Body of pancreas (tissue), 4 donors: ENCODE measurements at regions not wholly inside any gene's neighbourhood (a gene's known extent, or its start where the extent isn't known, plus 50 kb on each side); places are given as distances from the start of the nearest gene placed in this dataset.
"Not testable (repeated sequence)": the region's sequence is repeated elsewhere in the genome, so short reads cannot be mapped to it uniquely, and the experiment has no call there.

Experiments used
- ATAC-seq: fragments of 150-250 bp; one replicate; pipeline ENCODE4 v1.9.1; 2016
- DNase-seq, 4 donors: peaks; one replicate each; pipeline ENCODE4 v3.0.0-alpha.2; 2019
- H3K27ac ChIP-seq, 4 donors: fragments of 200-600 bp; sonication (generic); 1 replicate in 3 of 4; 2 replicates in 1 of 4; pipeline versions ENCODE4 v1.5.1 to v1.6.1; 2016 to 2019; ENCODE audit warnings: mild to moderate bottlenecking in 1 of 4, mixed read lengths in 1 of 4, moderate library complexity in 1 of 4
- H3K27me3 ChIP-seq, 2 donors: fragments of 200-600 bp; sonication (generic); one replicate each; pipeline ENCODE4 v1.6.0; 2016; ENCODE audit warnings: mild to moderate bottlenecking in 1 of 2
- H3K36me3 ChIP-seq, 2 donors: fragments of 200-600 bp; sonication (generic); replicated peaks in 1 of 2; 2 replicates each; pipeline ENCODE4 v1.5.1; 2016; ENCODE audit warnings: low read depth in 2 of 2; ENCODE audit not compliant: insufficient read depth in 1 of 2
- H3K4me1 ChIP-seq: fragments of 200-600 bp; sonication (generic); one replicate; pipeline ENCODE4 v1.6.0; 2016
- H3K4me3 ChIP-seq, 2 donors: fragments of 200-600 bp; sonication (generic); 1 replicate in 1 of 2; 2 replicates in 1 of 2; pipeline ENCODE4 v1.5.1; 2016 to 2019
- H3K9me3 ChIP-seq, 3 donors: fragments of 200-600 bp; sonication (generic); 1 replicate in 2 of 3; 2 replicates in 1 of 3; pipeline ENCODE4 v1.5.1; 2016
- POLR2A ChIP-seq, 3 donors: fragments of 450-650 bp; IDR thresholded peaks; one replicate each; pipeline ENCODE4 v1.6.1; 2016; ENCODE audit warnings: antibody characterized with exemption in 3 of 3, mild to moderate bottlenecking in 2 of 3
- WGBS, 2 donors: methylation state at CpG; one replicate each; pipeline ENCODE4 v1.1.5; 2017; 5-methylcytosine and 5-hydroxymethylcytosine counted together
- intact Hi-C: fragments of 100-400 bp; cut with DNase I; formaldehyde crosslinking; loops from one replicate; pipeline ENCODE4 v1.15.1; 2023
- TF ChIP-seq, protein P1 (sequence below), 7 experiments: fragments of 450-650 bp in 4 of 7; fragments of 200-600 bp in 3 of 7; sonication (generic) in 3 of 7; IDR thresholded peaks; one replicate each; pipeline ENCODE4 v1.5.1; 2016 to 2019; ENCODE audit warnings: antibody characterized with exemption in 7 of 7

DNA sequence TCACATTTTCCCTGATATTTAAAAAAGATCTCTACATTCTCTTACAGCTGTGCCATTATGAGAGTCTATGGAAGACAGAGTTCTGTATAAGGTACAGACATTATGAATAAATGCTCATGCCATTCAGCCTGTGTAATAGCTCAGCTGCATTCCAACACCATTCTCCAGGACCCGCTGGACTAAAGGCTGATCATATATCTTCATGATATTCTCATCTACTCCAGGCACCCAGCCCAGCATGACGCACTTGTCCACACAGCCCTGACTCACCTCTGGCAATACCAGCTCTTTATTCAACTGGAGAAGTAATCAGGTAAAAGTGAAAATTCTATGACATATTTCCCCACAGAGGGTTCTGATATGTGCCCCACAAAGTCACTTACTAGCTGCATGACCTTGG is 437.5 kb upstream of the FGF16 start:
- Histone ChIP-seq H3K9me3 (no peaks in the 10 kb centered on the region), H3K4me3 (no peak overlapping the region), H3K4me1 (no peaks in the 10 kb centered on the region), H3K27me3 (no peaks in the 10 kb centered on the region), H3K36me3 (no peaks in the 10 kb centered on the region), H3K27ac (no peak overlapping the region)
- no peak for TF ChIP-seq POLR2A (IDR thresholded peaks at IDR 0.05)
- TF ChIP-seq, protein P1, sequence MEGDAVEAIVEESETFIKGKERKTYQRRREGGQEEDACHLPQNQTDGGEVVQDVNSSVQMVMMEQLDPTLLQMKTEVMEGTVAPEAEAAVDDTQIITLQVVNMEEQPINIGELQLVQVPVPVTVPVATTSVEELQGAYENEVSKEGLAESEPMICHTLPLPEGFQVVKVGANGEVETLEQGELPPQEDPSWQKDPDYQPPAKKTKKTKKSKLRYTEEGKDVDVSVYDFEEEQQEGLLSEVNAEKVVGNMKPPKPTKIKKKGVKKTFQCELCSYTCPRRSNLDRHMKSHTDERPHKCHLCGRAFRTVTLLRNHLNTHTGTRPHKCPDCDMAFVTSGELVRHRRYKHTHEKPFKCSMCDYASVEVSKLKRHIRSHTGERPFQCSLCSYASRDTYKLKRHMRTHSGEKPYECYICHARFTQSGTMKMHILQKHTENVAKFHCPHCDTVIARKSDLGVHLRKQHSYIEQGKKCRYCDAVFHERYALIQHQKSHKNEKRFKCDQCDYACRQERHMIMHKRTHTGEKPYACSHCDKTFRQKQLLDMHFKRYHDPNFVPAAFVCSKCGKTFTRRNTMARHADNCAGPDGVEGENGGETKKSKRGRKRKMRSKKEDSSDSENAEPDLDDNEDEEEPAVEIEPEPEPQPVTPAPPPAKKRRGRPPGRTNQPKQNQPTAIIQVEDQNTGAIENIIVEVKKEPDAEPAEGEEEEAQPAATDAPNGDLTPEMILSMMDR (IDR thresholded peaks at IDR 0.05) = no peak
- no peak for ATAC-seq
- intact Hi-C loops = no loop called here
- WGBS, 2 donors = 0 to 25% methylated on average over 2 of the region's 2 CpGs
- no peak for DNase-seq

DNA sequence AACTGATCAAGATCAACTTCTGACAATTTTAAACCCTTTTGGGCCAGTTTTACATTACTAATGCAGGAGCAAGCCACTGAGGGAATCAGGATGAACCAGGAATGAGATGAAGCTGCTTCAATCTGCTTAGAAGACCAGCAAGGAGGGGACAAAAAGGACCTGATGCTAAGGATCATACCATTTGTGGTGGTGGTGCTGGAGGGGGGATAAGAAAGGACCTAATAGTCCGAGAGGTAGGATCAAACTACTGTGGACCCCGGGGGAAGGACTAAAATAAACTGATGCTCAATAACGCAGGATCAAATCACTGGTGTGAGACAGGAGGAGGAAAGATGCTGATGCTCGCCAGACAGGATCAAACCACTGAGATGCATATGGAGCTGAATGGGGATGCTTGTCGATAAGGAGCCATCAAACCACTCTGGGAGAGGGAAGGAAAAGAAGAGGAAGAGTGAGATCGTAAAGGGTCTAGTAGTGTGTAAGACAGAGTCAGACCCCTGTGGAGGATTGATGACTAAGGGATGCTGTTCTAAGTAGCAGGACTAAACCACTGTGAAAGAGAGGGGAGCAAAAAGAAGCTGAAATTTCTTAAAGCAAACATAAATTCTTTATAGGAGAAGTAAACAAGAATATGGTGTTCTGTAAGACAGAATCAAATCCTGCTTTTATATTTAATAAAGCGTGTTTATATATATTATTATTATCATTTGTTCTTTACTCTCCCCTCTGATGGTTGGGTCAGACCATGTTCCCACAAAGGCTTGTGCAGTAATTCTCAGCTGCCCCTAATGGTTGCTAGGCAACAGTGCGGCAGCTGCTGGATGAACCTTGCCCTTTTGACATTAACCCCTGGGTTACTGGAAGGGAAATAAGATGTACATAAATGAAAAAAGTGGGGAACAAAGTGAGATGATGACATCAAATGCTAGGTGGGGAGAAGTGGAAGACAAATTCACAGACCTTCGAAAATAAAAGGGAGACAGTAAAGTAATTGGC is 432.5 kb upstream of the FGF16 start:
- H3K4me1 ChIP-seq = no peaks in the 10 kb centered on the region
- TF ChIP-seq, protein P1 (IDR thresholded peaks at IDR 0.05) = no peak
- TF ChIP-seq POLR2A (IDR thresholded peaks at IDR 0.05) = no peak
- DNase-seq = peak in 2 of 4 donors; percentile 6 to 9
- H3K27ac ChIP-seq = no peak overlapping the region
- intact Hi-C loops = no loop called here
- WGBS, 2 donors = 8 to 12% methylated on average over 8 to 9 of the region's 9 CpGs
- no peak overlapping the region for H3K4me3 ChIP-seq
- no peaks in the 10 kb centered on the region for H3K9me3 ChIP-seq
- no peak for ATAC-seq
- H3K27me3 ChIP-seq = no peaks in the 10 kb centered on the region
- no peaks in the 10 kb centered on the region for H3K36me3 ChIP-seq

GRCh38 chrX:77017093-77017492 is 430.1 kb upstream of the FGF16 start:
- Histone ChIP-seq H3K27me3 (no peaks in the 10 kb centered on the region), H3K27ac (no peak overlapping the region), H3K36me3 (no peaks in the 10 kb centered on the region), H3K4me3 (no peak overlapping the region), H3K9me3 (no peaks in the 10 kb centered on the region), H3K4me1 (no peaks in the 10 kb centered on the region)
- TF ChIP-seq, protein P1 (IDR thresholded peaks at IDR 0.05) = no peak
- TF ChIP-seq POLR2A (IDR thresholded peaks at IDR 0.05) = no peak
- intact Hi-C loops = no loop called here
- 47% methylated on average over 3 of the region's 3 CpGs; no CpG with 5 or more reads in 1 of the 2 donors for WGBS, 2 donors
- ATAC-seq (no peak), DNase-seq (no peak)

DNA sequence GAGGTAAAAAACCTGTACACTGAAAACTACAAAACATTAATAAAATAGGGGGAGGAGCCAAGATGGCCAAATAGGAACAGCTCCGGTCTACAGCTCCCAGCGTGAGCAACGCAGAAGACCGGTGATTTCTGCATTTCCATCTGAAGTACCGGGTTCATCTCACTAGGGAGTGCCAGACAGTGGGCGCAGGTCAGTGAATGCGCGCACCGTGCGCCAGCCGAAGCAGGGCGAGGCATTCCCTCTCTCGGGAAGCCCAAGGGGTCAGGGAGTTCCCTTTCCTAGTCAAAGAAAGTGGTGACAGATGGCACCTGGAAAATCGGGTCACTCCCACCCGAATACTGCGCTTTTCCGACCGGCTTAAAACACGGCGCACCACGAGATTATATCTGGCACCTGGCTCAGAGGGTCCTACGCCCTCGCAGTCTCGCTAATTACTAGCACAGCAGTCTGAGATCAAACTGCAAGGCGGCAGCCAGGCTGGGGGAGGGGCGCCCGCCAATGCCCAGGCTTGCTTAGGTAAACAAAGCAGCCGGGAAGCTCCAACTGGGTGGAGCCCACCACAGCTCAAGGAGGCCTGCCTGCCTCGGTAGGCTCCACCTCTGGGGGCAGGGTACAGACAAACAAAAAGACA is 400.9 kb upstream of the FGF16 start:
- H3K4me1 ChIP-seq, ATAC-seq, H3K27me3 ChIP-seq, H3K4me3 ChIP-seq, H3K36me3 ChIP-seq, H3K27ac ChIP-seq, intact Hi-C loops, H3K9me3 ChIP-seq: not testable (repeated sequence)
- DNase-seq = peak in 2 of 4 donors; percentile 9 to 23
- 0 to 9% methylated on average over 5 to 17 of the region's 29 CpGs for WGBS, 2 donors

GRCh38 chrX:77060572-77060971 is 386.6 kb upstream of the FGF16 start:
- no peak for DNase-seq
- 20 to 36% methylated on average over 1 to 2 of the region's 2 CpGs for WGBS, 2 donors
- Histone ChIP-seq H3K4me3 (no peak overlapping the region), H3K4me1 (no peaks in the 10 kb centered on the region), H3K36me3 (no peaks in the 10 kb centered on the region), H3K9me3 (no peaks in the 10 kb centered on the region), H3K27ac (no peak overlapping the region), H3K27me3 (no peaks in the 10 kb centered on the region)
- intact Hi-C loops = no loop called here
- no peak for TF ChIP-seq POLR2A (IDR thresholded peaks at IDR 0.05)
- TF ChIP-seq, protein P1 (IDR thresholded peaks at IDR 0.05) = no peak
- no peak for ATAC-seq
